CD4-positive, alpha-beta T cell treated with Interleukin-1 beta for 1 hour (primary cell): ENCODE measurements at regions not wholly inside any gene's neighbourhood (a gene's known extent, or its start where the extent isn't known, plus 50 kb on each side); places are given as distances from the start of the nearest gene placed in this dataset.

Experiments used
- DNase-seq, 2 donors: peaks; one replicate each; pipeline ENCODE4 v3.0.0-alpha.2; 2020 to 2022

DNA sequence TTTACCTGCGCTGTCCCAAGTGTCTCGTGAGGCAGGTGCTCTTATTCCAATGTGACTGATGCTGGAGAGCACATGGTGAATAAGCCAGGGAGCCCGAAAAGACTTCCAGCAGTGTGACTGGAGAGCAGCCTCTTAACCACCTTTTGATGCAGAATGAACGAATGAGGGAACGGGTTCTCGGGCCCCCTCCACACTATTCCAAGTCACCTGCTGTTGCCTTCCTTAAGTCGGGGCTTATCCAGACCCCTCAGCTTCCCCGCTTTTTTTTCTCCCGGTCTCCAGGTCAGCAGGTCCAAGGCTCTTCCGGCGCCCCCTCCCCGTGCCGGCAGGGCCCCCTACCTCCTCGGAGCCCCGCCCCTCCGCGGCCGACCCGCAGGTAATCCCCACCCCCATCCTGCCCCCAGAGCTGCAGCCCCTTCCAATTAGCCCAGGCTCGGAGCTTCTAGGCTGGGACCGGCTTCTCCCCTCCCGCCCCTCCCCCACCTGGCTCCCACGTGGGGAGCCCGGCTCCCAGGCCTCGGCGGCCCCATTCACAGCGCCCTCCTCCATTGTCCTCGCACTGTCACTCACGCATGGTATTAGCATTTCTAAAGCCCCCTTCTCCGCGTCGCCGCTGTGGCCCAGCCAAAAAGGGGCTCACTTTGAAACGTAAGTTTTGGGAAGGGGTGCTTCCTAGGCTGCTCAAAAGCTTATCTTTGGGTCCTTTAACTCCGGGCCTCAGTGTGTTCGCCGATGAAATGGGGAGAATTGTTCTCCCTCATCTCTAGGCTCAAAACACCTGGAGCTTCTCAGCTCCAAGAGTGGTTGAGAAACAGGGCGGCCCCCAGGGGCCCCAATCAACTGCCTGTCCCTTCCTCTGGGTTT is 56.2 kb upstream of the PJA1 start:
- no peak for DNase-seq

DNA sequence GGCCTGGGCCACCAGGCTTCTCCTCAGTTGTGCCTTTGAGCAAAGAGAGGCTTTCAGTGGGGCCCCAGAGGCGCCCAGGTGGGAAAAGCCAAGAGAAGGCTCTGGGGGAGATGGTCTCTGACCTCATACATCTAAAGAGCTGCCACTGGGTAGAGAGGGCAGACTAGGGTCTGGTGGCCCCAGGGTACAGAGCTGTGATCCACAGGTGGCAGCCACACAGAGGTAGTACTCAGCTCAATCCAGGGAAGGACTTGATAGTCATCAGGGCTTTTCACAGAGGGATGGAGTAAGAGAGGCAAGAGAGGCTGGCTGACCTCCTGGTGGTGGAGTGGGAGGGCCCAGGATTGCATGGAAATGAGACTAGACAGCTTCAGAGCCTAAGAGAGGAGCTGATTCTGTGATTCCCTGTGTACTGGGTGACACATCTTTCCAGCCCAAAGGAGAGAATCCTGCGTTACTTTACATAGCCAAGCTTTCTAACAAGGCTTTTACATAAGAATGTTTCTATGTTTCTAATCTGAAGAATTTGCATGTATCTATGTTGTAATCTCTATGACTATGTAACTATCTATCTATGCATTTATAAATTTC is 53.2 kb upstream of the PJA1 start:
- DNase-seq: no peak

DNA sequence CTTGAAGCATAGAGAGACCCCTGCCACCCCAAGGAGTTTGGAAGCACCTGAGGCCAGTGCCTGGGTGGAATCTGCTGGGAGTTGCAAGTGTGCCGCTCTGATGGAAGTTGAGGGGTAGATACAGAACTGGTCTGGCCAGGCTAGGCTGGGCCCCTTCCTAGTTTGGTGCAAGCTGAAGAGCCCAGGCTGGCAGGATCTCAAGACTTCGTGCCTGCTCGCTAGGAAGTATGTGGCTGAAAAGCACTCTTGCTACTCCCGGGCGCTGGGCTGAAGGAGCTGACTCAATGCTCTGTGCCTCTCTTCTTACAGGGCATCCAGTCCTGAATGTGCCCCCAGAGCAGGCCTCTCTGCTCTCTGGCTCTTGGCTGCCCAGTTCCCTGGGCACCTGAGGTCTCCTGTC is 51.7 kb upstream of the PJA1 start:
- DNase-seq: no peak

DNA sequence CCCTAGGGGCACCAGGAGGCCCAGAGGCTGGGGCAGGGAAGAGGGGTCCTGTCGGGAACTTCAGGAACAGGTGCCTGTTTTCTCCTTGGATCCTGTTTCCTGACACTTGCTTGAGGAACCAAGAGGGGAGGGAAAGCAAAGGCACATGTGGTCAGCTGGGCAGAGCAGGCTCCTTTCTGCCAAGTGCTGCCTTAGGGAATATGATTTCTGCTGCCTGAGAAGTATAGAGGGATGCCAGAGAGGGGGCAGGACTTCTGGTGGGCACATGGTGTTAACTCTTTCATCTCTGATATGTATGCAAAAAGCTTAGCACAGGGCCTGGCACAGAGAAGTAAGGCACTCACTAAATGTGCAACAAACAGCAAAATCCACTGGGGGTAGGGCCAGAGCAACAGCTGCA is 51.2 kb upstream of the PJA1 start:
- no peak for DNase-seq

DNA sequence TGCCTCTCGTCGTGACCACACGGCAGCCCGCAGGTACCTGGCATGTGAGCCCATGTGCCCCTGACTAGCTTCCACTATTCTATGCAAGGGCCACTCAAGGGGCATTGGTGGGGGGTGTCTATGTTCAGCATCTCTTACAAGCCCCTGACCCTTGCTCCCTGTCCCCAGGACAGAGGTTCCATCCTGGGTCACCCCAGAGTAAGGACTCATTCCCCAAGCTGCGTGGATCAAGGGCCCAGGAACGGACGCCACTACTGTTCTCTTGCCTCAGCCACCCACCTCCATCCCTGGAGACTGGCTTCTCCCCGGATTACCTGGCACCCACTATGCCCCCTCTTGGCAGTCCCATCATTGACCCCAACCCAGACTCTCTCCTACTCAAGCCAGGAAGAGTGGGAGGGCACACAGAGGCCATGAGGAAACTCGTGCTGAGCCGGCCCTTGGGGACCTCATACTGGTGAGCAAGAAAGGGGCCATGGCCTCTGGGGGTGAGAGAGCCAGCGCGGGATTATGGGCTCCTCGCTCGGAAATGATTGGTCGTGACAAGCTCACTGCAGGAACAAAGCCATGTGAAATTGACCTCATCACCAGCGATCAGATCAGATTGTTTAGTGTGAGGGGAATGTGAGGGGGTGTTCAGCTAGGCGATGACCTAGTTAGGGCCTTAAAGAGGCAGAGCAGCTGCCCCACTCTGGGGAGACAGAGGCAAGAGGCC is 50.1 kb upstream of the PJA1 start:
- DNase-seq: no peak
